H1 (cell line): ENCODE measurements at regions not wholly inside any gene's neighbourhood (a gene's known extent, or its start where the extent isn't known, plus 50 kb on each side); places are given as distances from the start of the nearest gene placed in this dataset.

Experiments
- BRCA1 ChIP-seq: IDR thresholded peaks from 2 replicates; pipeline ENCODE4 v1.6.1; 2012; ENCODE audit warnings: low read depth, low read length, improper control_type of control experiment

DNA sequence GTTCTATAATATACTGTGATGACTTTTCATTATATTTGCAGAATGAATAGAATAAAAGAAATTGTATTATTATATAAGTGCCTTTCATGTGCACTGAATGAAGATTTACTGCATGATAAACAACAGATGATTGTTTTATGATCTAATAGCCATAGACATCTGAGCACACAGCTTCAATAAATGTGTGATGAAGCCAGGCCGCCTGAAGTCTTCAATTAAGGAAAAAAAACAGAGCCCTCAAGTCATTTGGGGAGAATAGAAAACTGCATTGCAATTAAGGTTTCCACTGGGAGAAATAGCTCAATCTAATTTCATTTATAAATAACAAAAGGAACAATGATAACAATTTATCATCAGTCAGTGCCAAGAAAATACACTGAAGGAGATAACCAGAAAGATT is 955.2 kb downstream of the FSTL5 start (continued):
- no peak for TF ChIP-seq BRCA1
